H1 (cell line): ENCODE measurements at regions not wholly inside any gene's neighbourhood (a gene's known extent, or its start where the extent isn't known, plus 50 kb on each side); places are given as distances from the start of the nearest gene placed in this dataset.

Source experiments
- BCL11A ChIP-seq, 2 experiments: IDR thresholded peaks; one replicate each; pipeline ENCODE4 v1.6.1; 2011; ENCODE audit warnings: low read depth in 2 of 2, low read length in 2 of 2, mild to moderate bottlenecking in 2 of 2
- CTBP2 ChIP-seq: IDR thresholded peaks from 2 replicates; pipeline ENCODE4 v1.7.0; 2011; ENCODE audit warnings: borderline replicate concordance, mild to moderate bottlenecking, moderate library complexity, mixed read lengths, low read length; ENCODE audit not compliant: insufficient read depth, insufficient read length
- KDM1A ChIP-seq: fragments of 200-600, 300-600 bp; sonication (generic); IDR thresholded peaks from 2 replicates; pipeline ENCODE4 v1.7.1; 2016; ENCODE audit warnings: mild to moderate bottlenecking, low read length, borderline replicate concordance
- RAD21 ChIP-seq, 2 experiments: IDR thresholded peaks in 1 of 2; conservative IDR thresholded peaks in 1 of 2; 2 replicates each; pipeline ENCODE4 v1.6.1; 2011; ENCODE audit warnings: low read depth in 2 of 2, low read length in 2 of 2, improper control_type of control experiment in 1 of 2, inconsistent platforms in 1 of 2, mild to moderate bottlenecking in 1 of 2, moderate library complexity in 1 of 2
- SRF ChIP-seq: IDR thresholded peaks from 2 replicates; pipeline ENCODE4 v1.6.1; 2011; ENCODE audit warnings: mild to moderate bottlenecking, low read depth, low read length, moderate library complexity
- TF ChIP-seq, protein P1 (sequence below), 3 experiments: IDR thresholded peaks; 1 replicate in 2 of 3; 2 replicates in 1 of 3; pipeline versions ENCODE4 v1.5.1 to v1.6.1; 2011; ENCODE audit warnings: low read length in 3 of 3, mild to moderate bottlenecking in 3 of 3, inconsistent platforms in 2 of 3, low read depth in 1 of 3, moderate library complexity in 1 of 3; ENCODE audit not compliant: insufficient read depth in 1 of 3; ENCODE audit errors: control extremely low read depth in 1 of 3
- TF ChIP-seq, protein P2 (sequence below): fragments of 300-600 bp; sonication (generic); IDR thresholded peaks from 2 replicates; pipeline ENCODE4 v1.7.1; 2012; ENCODE audit warnings: low read length, moderate library complexity, mild to moderate bottlenecking, inconsistent platforms; ENCODE audit not compliant: insufficient replicate concordance

DNA sequence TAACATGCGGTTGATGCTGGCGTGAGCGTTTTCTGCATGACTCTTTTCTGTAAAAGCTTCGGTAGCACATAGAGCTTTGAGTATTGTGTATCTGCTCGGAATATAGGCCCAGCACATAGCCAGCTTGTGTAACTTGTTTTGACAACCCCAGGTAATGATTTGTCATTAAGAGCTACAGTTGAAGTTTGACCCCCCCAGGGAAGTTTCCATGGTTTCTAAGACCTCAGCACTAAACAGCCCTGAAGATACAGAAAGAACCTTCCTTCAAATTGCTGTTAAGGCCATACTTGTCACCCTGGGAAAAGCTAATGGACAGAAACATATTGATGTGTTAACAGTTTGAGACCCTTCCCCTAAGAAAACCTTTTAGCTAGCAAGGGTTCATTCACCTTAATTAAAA, 380.7 kb downstream of the PRDM2 start (continued):
- TF ChIP-seq, protein P1, sequence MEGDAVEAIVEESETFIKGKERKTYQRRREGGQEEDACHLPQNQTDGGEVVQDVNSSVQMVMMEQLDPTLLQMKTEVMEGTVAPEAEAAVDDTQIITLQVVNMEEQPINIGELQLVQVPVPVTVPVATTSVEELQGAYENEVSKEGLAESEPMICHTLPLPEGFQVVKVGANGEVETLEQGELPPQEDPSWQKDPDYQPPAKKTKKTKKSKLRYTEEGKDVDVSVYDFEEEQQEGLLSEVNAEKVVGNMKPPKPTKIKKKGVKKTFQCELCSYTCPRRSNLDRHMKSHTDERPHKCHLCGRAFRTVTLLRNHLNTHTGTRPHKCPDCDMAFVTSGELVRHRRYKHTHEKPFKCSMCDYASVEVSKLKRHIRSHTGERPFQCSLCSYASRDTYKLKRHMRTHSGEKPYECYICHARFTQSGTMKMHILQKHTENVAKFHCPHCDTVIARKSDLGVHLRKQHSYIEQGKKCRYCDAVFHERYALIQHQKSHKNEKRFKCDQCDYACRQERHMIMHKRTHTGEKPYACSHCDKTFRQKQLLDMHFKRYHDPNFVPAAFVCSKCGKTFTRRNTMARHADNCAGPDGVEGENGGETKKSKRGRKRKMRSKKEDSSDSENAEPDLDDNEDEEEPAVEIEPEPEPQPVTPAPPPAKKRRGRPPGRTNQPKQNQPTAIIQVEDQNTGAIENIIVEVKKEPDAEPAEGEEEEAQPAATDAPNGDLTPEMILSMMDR (IDR thresholded peaks at IDR 0.05; ENCODE audit: control extremely low read depth in 1 of 3, insufficient read depth in 1 of 3, low read depth in 1 of 3, low read length in 3 of 3), result no peak
- TF ChIP-seq CTBP2 (no peak), KDM1A (no peak), SRF (no peak), BCL11A (IDR thresholded peaks at IDR 0.05; ENCODE audit: low read depth in 2 of 2, low read length in 2 of 2) (no peak), RAD21 (IDR thresholded peaks at IDR 0.05 in 1 of 2, conservative IDR thresholded peaks at IDR 0.05 in 1 of 2; ENCODE audit: low read depth in 2 of 2, low read length in 2 of 2) (no peak)
- TF ChIP-seq, protein P2, sequence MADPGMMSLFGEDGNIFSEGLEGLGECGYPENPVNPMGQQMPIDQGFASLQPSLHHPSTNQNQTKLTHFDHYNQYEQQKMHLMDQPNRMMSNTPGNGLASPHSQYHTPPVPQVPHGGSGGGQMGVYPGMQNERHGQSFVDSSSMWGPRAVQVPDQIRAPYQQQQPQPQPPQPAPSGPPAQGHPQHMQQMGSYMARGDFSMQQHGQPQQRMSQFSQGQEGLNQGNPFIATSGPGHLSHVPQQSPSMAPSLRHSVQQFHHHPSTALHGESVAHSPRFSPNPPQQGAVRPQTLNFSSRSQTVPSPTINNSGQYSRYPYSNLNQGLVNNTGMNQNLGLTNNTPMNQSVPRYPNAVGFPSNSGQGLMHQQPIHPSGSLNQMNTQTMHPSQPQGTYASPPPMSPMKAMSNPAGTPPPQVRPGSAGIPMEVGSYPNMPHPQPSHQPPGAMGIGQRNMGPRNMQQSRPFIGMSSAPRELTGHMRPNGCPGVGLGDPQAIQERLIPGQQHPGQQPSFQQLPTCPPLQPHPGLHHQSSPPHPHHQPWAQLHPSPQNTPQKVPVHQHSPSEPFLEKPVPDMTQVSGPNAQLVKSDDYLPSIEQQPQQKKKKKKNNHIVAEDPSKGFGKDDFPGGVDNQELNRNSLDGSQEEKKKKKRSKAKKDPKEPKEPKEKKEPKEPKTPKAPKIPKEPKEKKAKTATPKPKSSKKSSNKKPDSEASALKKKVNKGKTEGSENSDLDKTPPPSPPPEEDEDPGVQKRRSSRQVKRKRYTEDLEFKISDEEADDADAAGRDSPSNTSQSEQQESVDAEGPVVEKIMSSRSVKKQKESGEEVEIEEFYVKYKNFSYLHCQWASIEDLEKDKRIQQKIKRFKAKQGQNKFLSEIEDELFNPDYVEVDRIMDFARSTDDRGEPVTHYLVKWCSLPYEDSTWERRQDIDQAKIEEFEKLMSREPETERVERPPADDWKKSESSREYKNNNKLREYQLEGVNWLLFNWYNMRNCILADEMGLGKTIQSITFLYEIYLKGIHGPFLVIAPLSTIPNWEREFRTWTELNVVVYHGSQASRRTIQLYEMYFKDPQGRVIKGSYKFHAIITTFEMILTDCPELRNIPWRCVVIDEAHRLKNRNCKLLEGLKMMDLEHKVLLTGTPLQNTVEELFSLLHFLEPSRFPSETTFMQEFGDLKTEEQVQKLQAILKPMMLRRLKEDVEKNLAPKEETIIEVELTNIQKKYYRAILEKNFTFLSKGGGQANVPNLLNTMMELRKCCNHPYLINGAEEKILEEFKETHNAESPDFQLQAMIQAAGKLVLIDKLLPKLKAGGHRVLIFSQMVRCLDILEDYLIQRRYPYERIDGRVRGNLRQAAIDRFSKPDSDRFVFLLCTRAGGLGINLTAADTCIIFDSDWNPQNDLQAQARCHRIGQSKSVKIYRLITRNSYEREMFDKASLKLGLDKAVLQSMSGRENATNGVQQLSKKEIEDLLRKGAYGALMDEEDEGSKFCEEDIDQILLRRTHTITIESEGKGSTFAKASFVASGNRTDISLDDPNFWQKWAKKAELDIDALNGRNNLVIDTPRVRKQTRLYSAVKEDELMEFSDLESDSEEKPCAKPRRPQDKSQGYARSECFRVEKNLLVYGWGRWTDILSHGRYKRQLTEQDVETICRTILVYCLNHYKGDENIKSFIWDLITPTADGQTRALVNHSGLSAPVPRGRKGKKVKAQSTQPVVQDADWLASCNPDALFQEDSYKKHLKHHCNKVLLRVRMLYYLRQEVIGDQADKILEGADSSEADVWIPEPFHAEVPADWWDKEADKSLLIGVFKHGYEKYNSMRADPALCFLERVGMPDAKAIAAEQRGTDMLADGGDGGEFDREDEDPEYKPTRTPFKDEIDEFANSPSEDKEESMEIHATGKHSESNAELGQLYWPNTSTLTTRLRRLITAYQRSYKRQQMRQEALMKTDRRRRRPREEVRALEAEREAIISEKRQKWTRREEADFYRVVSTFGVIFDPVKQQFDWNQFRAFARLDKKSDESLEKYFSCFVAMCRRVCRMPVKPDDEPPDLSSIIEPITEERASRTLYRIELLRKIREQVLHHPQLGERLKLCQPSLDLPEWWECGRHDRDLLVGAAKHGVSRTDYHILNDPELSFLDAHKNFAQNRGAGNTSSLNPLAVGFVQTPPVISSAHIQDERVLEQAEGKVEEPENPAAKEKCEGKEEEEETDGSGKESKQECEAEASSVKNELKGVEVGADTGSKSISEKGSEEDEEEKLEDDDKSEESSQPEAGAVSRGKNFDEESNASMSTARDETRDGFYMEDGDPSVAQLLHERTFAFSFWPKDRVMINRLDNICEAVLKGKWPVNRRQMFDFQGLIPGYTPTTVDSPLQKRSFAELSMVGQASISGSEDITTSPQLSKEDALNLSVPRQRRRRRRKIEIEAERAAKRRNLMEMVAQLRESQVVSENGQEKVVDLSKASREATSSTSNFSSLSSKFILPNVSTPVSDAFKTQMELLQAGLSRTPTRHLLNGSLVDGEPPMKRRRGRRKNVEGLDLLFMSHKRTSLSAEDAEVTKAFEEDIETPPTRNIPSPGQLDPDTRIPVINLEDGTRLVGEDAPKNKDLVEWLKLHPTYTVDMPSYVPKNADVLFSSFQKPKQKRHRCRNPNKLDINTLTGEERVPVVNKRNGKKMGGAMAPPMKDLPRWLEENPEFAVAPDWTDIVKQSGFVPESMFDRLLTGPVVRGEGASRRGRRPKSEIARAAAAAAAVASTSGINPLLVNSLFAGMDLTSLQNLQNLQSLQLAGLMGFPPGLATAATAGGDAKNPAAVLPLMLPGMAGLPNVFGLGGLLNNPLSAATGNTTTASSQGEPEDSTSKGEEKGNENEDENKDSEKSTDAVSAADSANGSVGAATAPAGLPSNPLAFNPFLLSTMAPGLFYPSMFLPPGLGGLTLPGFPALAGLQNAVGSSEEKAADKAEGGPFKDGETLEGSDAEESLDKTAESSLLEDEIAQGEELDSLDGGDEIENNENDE, result no peak
